Neural progenitor cell (in vitro differentiated cells): ENCODE measurements at regions not wholly inside any gene's neighbourhood (a gene's known extent, or its start where the extent isn't known, plus 50 kb on each side); places are given as distances from the start of the nearest gene placed in this dataset.
"Not testable (repeated sequence)": the region's sequence is repeated elsewhere in the genome, so short reads cannot be mapped to it uniquely, and the experiment has no call there.

Experiments
- DNase-seq: peaks from one replicate; pipeline ENCODE4 v3.0.0-alpha.2; 2016; ENCODE audit warnings: low spot score
- H2AFZ ChIP-seq: fragments of 200-600 bp; sonication (generic); replicated peaks from 2 replicates; pipeline ENCODE4 v1.6.1; 2016; ENCODE audit warnings: antibody characterized with exemption
- H3F3A ChIP-seq: fragments of 200-600 bp; sonication (generic); 2 replicates; pipeline ENCODE4 v1.6.1; 2016; ENCODE audit warnings: antibody characterized with exemption, low read depth
- H3K27ac ChIP-seq: fragments of 200-600 bp; sonication (generic); 2 replicates; pipeline ENCODE4 v1.5.1; 2016; ENCODE audit warnings: mild to moderate bottlenecking
- H3K27me3 ChIP-seq: fragments of 200-600 bp; sonication (generic); 2 replicates; pipeline ENCODE4 v1.6.1; 2016; ENCODE audit warnings: mild to moderate bottlenecking, moderate library complexity
- H3K36me3 ChIP-seq: fragments of 200-600 bp; sonication (generic); 2 replicates; pipeline ENCODE4 v1.5.1; 2016
- H3K4me1 ChIP-seq: fragments of 200-600 bp; sonication (generic); 2 replicates; pipeline ENCODE4 v1.6.1; 2016; ENCODE audit warnings: mixed run types
- H3K4me2 ChIP-seq: fragments of 200-600 bp; sonication (generic); 2 replicates; pipeline ENCODE4 v1.6.1; 2016
- H3K4me3 ChIP-seq: fragments of 200-600 bp; sonication (generic); 2 replicates; pipeline ENCODE4 v1.5.1; 2016
- H3K79me2 ChIP-seq: fragments of 200-600 bp; sonication (generic); 2 replicates; pipeline ENCODE4 v1.6.1; 2016; ENCODE audit warnings: low read depth
- H3K9ac ChIP-seq: fragments of 200-600 bp; sonication (generic); 2 replicates; pipeline ENCODE4 v1.6.1; 2016
- H3K9me3 ChIP-seq: fragments of 200-600 bp; sonication (generic); 2 replicates; pipeline ENCODE4 v1.5.1; 2016; ENCODE audit warnings: low read depth
- H4K20me1 ChIP-seq: fragments of 200-600 bp; sonication (generic); 2 replicates; pipeline ENCODE4 v1.6.1; 2016; ENCODE audit warnings: low read depth
- H3K27ac Mint-ChIP-seq: 3 replicates; pipeline ENCODE4 v1.8.0; 2021; ENCODE audit warnings: mixed read lengths
- H3K27me3 Mint-ChIP-seq: 2 replicates; pipeline ENCODE4 v1.8.0; 2022; ENCODE audit warnings: low read depth, mild to moderate bottlenecking, inconsistent platforms, moderate library complexity, mixed read lengths; ENCODE audit not compliant: insufficient read depth
- H3K36me3 Mint-ChIP-seq: 3 replicates; pipeline ENCODE4 v1.8.0; 2021; ENCODE audit warnings: mixed read lengths
- H3K4me1 Mint-ChIP-seq: 3 replicates; pipeline ENCODE4 v1.8.0; 2021; ENCODE audit warnings: mixed read lengths
- H3K4me3 Mint-ChIP-seq: 3 replicates; pipeline ENCODE4 v1.8.0; 2021; ENCODE audit warnings: mild to moderate bottlenecking, moderate library complexity, mixed read lengths
- H3K9me3 Mint-ChIP-seq: 3 replicates; pipeline ENCODE4 v1.8.0; 2020; ENCODE audit warnings: mixed read lengths
- CTCF ChIP-seq: fragments of 200-600 bp; sonication (generic); IDR thresholded peaks from 2 replicates; pipeline ENCODE4 v1.5.1; 2017; ENCODE audit warnings: antibody characterized with exemption, mild to moderate bottlenecking
- EZH2 ChIP-seq: fragments of 200-600 bp; sonication (generic); IDR thresholded peaks from 2 replicates; pipeline ENCODE4 v1.6.1; 2017; ENCODE audit warnings: antibody characterized with exemption, mild to moderate bottlenecking, moderate library complexity
- EZH2phosphoT487 ChIP-seq: fragments of 200-600 bp; sonication (generic); IDR thresholded peaks from 2 replicates; pipeline ENCODE4 v1.6.1; 2017; ENCODE audit warnings: antibody characterized with exemption

GRCh38 chr4:179372746-179373145, 1930.5 kb upstream of the AGA start:
- Mint-ChIP-seq H3K27me3 (no peaks in the 10 kb centered on the region), H3K27ac (no peak overlapping the region), H3K9me3 (no peaks in the 10 kb centered on the region), H3K36me3 (no peaks in the 10 kb centered on the region), H3K4me1 (no peaks in the 10 kb centered on the region), H3K4me3 (no peak overlapping the region)
- Histone ChIP-seq H3F3A (no peaks in the 10 kb centered on the region), H3K4me1 (no peaks in the 10 kb centered on the region), H2AFZ (no peak overlapping the region), H3K79me2 (no peaks in the 10 kb centered on the region), H3K27ac (no peak overlapping the region), H4K20me1 (no peaks in the 10 kb centered on the region), H3K9me3 (no peaks in the 10 kb centered on the region), H3K27me3 (no peaks in the 10 kb centered on the region), H3K36me3 (no peaks in the 10 kb centered on the region), H3K4me3 (no peak overlapping the region), H3K4me2 (no peak overlapping the region), H3K9ac (no peak overlapping the region)
- no peak for TF ChIP-seq EZH2
- TF ChIP-seq CTCF = no peak
- no peak for TF ChIP-seq EZH2phosphoT487
- no peak for DNase-seq

GRCh38 chr4:179378847-179379246, 1936.6 kb upstream of the AGA start:
- not testable (repeated sequence) for H3K4me2 ChIP-seq, H3K4me3 Mint-ChIP-seq, H3K4me1 ChIP-seq, H3K27ac Mint-ChIP-seq, H3K27ac ChIP-seq, H3K36me3 Mint-ChIP-seq, H3F3A ChIP-seq, H3K9me3 ChIP-seq, H3K9me3 Mint-ChIP-seq, H3K27me3 Mint-ChIP-seq, H4K20me1 ChIP-seq, H2AFZ ChIP-seq, H3K4me3 ChIP-seq, H3K4me1 Mint-ChIP-seq, H3K27me3 ChIP-seq, H3K9ac ChIP-seq, H3K79me2 ChIP-seq, H3K36me3 ChIP-seq, DNase-seq

- H3K4me1 Mint-ChIP-seq = no peaks in the 10 kb centered on the region
- H3K9me3 ChIP-seq = no peaks in the 10 kb centered on the region
- no peaks in the 10 kb centered on the region for H3K27me3 Mint-ChIP-seq
- H3K79me2 ChIP-seq = no peaks in the 10 kb centered on the region
- no peak overlapping the region for H3K4me2 ChIP-seq
- H3K4me3 ChIP-seq = no peak overlapping the region
- no peaks in the 10 kb centered on the region for H3K36me3 Mint-ChIP-seq
- H2AFZ ChIP-seq = no peak overlapping the region
- H3F3A ChIP-seq = no peaks in the 10 kb centered on the region
- TF ChIP-seq EZH2phosphoT487 (no peak), CTCF (no peak), EZH2 (no peak)
- H3K4me1 ChIP-seq = no peaks in the 10 kb centered on the region
- H3K9ac ChIP-seq = no peak overlapping the region
- no peaks in the 10 kb centered on the region for H3K27me3 ChIP-seq
- no peak overlapping the region for H3K27ac Mint-ChIP-seq
- H3K9me3 Mint-ChIP-seq = no peaks in the 10 kb centered on the region
- no peaks in the 10 kb centered on the region for H3K36me3 ChIP-seq
- no peak overlapping the region for H3K27ac ChIP-seq
- no peak for DNase-seq
- H4K20me1 ChIP-seq = no peaks in the 10 kb centered on the region
- no peak overlapping the region for H3K4me3 Mint-ChIP-seq
Measured at GRCh38 chr4:179392787-179393186, 1950.5 kb upstream of the AGA start.

- Histone ChIP-seq H3K4me1 (no peaks in the 10 kb centered on the region), H3K27me3 (no peaks in the 10 kb centered on the region), H3K27ac (no peak overlapping the region), H4K20me1 (no peaks in the 10 kb centered on the region), H3K4me2 (no peak overlapping the region), H3F3A (no peaks in the 10 kb centered on the region), H3K9me3 (no peaks in the 10 kb centered on the region), H3K4me3 (no peak overlapping the region), H2AFZ (no peak overlapping the region), H3K9ac (no peak overlapping the region), H3K36me3 (no peaks in the 10 kb centered on the region), H3K79me2 (no peaks in the 10 kb centered on the region)
- no peak for DNase-seq
- H3K4me1 Mint-ChIP-seq = no peaks in the 10 kb centered on the region
- TF ChIP-seq CTCF (no peak), EZH2 (no peak), EZH2phosphoT487 (no peak)
- H3K27me3 Mint-ChIP-seq = no peaks in the 10 kb centered on the region
- no peak overlapping the region for H3K4me3 Mint-ChIP-seq
- no peaks in the 10 kb centered on the region for H3K36me3 Mint-ChIP-seq
- H3K9me3 Mint-ChIP-seq = no peaks in the 10 kb centered on the region
- H3K27ac Mint-ChIP-seq = no peak overlapping the region
Measured at GRCh38 chr4:179398414-179398813, 1956.2 kb upstream of the AGA start.
